Suprapubic skin (tissue), 3 donors: ENCODE measurements at regions not wholly inside any gene's neighbourhood (a gene's known extent, or its start where the extent isn't known, plus 50 kb on each side); places are given as distances from the start of the nearest gene placed in this dataset.

Experiments
- POLR2AphosphoS5 ChIP-seq, 3 donors: sonication (generic); formaldehyde crosslinking; IDR thresholded peaks; one replicate each; pipeline ENCODE4 v1.6.1; 2017; ENCODE audit warnings: antibody characterized with exemption in 3 of 3
- TF ChIP-seq, protein P1 (sequence below), 2 donors: fragments of 200-600 bp in 1 of 2; fragments of 450-650 bp in 1 of 2; sonication (generic) in 1 of 2; IDR thresholded peaks; one replicate each; pipeline ENCODE4 v1.5.1; 2016 to 2019; ENCODE audit warnings: antibody characterized with exemption in 2 of 2, mild to moderate bottlenecking in 1 of 2, moderate library complexity in 1 of 2

DNA sequence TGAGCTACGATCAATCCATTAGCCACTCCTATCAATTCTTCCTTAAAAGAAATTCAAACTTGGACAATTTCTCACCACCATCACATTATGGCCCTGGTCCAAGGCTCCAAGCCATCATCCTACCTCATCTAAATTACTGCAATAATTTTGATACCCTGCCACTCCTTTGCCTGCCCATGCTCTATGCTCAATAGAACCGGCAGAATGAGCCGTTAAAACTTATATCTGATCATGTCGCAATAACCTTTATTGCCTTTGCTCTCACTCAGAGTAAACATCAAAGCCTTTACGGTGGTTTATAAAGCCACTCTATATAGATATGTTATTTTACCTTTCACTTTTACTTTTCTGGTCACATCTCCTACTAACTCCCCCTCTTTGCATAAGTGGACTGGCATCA is 2392.1 kb upstream of the RAG2 start:
- TF ChIP-seq, protein P1, sequence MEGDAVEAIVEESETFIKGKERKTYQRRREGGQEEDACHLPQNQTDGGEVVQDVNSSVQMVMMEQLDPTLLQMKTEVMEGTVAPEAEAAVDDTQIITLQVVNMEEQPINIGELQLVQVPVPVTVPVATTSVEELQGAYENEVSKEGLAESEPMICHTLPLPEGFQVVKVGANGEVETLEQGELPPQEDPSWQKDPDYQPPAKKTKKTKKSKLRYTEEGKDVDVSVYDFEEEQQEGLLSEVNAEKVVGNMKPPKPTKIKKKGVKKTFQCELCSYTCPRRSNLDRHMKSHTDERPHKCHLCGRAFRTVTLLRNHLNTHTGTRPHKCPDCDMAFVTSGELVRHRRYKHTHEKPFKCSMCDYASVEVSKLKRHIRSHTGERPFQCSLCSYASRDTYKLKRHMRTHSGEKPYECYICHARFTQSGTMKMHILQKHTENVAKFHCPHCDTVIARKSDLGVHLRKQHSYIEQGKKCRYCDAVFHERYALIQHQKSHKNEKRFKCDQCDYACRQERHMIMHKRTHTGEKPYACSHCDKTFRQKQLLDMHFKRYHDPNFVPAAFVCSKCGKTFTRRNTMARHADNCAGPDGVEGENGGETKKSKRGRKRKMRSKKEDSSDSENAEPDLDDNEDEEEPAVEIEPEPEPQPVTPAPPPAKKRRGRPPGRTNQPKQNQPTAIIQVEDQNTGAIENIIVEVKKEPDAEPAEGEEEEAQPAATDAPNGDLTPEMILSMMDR (IDR thresholded peaks at IDR 0.05), result no peak
- no peak for TF ChIP-seq POLR2AphosphoS5 (IDR thresholded peaks at IDR 0.05)
